SK-N-MC (cell line): ENCODE measurements at regions not wholly inside any gene's neighbourhood (a gene's known extent, or its start where the extent isn't known, plus 50 kb on each side); places are given as distances from the start of the nearest gene placed in this dataset.

ENCODE experiments used
- EZH2 ChIP-seq: fragments of 200-600 bp; sonication (generic); IDR thresholded peaks from one replicate; pipeline ENCODE4 v1.6.1; 2017; ENCODE audit warnings: antibody characterized with exemption
- FOXP2 ChIP-seq: optimal IDR thresholded peaks from 2 replicates; pipeline ENCODE3; 2011; ENCODE audit warnings: mild to moderate bottlenecking, moderate library complexity; ENCODE audit not compliant: insufficient read depth; ENCODE audit errors: extremely low read length, control extremely low read depth

DNA sequence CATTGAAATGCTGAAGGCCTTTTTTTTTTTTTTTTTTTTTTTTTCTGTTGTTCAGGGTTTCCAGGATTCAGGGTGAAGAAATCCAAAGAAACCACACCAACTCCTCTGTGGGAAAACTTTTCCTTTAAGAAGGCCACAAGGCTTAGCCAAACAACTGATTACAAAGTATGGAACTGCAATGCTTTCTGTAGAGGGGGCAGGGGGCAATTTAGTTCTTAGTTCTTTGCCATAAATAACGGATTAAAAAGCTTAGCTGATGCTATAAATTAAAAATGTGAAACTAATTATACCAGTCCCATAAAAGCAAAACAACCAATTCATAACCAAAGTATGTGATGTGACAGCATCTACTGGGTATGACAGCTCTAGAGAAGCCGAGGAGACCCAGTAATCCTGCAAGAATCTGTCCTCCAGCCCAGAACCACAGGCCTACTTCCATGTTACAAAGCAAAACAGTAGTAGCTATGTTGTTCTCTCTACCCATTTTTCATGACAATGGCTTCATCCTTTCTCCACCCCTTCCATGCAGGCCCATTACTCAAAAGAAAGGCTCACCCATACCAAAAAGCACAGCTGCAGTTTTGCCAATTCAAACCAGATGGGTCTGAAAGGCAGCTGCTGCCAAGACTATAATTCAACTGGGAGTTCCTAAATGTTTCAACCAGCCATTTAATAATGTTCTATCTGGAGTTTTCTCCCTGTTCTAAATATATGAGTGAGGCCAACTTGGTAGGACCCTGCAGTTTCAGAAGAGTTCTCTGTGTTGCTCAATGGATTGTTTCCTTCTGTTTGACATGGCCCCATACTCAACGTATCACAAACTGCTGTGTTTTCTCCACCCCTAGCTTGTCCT lies 167.1 kb upstream of the ZFHX3 start:
- TF ChIP-seq FOXP2: no peak
- no peak for TF ChIP-seq EZH2
